Activated T-cell treated with anti-CD3 and anti-CD28 coated beads, Interleukin-2, amount 50 U/mL, for 72 hours (primary cell): ENCODE measurements at regions not wholly inside any gene's neighbourhood (a gene's known extent, or its start where the extent isn't known, plus 50 kb on each side); places are given as distances from the start of the nearest gene placed in this dataset.
"Not testable (repeated sequence)": the region's sequence is repeated elsewhere in the genome, so short reads cannot be mapped to it uniquely, and the experiment has no call there.

Source experiments
- ATAC-seq, 2 donors: fragments of 150-1000 bp; cut with Tn5 transposase; replicated peaks in 1 of 2; 2 replicates each; pipeline ENCODE4 v1.10.0; 2021; ENCODE audit warnings: moderate library complexity in 2 of 2, mild to moderate bottlenecking in 1 of 2
- DNase-seq, 2 donors: peaks; one replicate each; pipeline ENCODE4 v3.0.0; 2021 to 2022; ENCODE audit warnings: mixed read lengths in 1 of 2
- H3K27ac Mint-ChIP-seq: one replicate; pipeline ENCODE4 v1.8.0; 2022; ENCODE audit warnings: mild to moderate bottlenecking, moderate library complexity, mixed read lengths
- H3K27me3 Mint-ChIP-seq: one replicate; pipeline ENCODE4 v1.8.0; 2022; ENCODE audit warnings: low read depth, mixed read lengths
- H3K36me3 Mint-ChIP-seq, 2 donors: one replicate each; pipeline ENCODE4 v1.8.0; 2022; ENCODE audit warnings: mixed read lengths in 2 of 2, mild to moderate bottlenecking in 1 of 2; ENCODE audit not compliant: insufficient read depth in 2 of 2
- H3K4me1 Mint-ChIP-seq: one replicate; pipeline ENCODE4 v1.8.0; 2022; ENCODE audit warnings: low read depth, mixed read lengths
- H3K4me3 Mint-ChIP-seq, 2 donors: one replicate each; pipeline ENCODE4 v1.8.0; 2022; ENCODE audit warnings: mild to moderate bottlenecking in 2 of 2, mixed read lengths in 2 of 2, moderate library complexity in 2 of 2
- H3K9me3 Mint-ChIP-seq, 2 donors: one replicate each; pipeline ENCODE4 v1.8.0; 2022; ENCODE audit warnings: mixed read lengths in 2 of 2

GRCh38 chr7:91564101-91564500, 299.9 kb downstream of the FZD1 start:
- no peaks in the 10 kb centered on the region for H3K4me1 Mint-ChIP-seq
- H3K4me3 Mint-ChIP-seq = no peak overlapping the region
- H3K36me3 Mint-ChIP-seq = no peaks in the 10 kb centered on the region
- DNase-seq (no peak), ATAC-seq (no peak)
- no peaks in the 10 kb centered on the region for H3K27me3 Mint-ChIP-seq
- peaks cover 0 to 11% of the 10 kb centered on the region in 2 donors for H3K9me3 Mint-ChIP-seq
- no peak overlapping the region for H3K27ac Mint-ChIP-seq

DNA sequence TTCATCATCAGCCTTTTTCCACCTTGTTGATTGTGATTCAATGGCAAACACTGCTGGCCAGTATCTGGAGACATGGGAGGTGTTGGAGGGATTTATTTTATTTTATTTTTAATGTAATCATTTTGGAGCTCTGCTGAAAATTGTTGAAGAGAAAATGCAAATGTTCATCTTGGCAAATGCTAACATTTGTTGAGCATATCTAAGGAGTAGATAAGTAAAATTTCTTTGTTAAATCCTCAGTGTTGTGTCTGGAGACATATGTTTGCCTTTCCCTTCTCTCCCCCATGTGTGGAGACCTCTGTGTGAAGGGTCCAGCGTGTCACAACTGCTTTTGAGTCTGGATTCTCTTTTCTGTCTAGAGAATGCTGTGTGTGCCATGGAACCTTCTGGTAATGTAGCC, 300.3 kb downstream of the FZD1 start:
- H3K9me3 Mint-ChIP-seq = peaks cover 0 to 11% of the 10 kb centered on the region in 2 donors

DNA sequence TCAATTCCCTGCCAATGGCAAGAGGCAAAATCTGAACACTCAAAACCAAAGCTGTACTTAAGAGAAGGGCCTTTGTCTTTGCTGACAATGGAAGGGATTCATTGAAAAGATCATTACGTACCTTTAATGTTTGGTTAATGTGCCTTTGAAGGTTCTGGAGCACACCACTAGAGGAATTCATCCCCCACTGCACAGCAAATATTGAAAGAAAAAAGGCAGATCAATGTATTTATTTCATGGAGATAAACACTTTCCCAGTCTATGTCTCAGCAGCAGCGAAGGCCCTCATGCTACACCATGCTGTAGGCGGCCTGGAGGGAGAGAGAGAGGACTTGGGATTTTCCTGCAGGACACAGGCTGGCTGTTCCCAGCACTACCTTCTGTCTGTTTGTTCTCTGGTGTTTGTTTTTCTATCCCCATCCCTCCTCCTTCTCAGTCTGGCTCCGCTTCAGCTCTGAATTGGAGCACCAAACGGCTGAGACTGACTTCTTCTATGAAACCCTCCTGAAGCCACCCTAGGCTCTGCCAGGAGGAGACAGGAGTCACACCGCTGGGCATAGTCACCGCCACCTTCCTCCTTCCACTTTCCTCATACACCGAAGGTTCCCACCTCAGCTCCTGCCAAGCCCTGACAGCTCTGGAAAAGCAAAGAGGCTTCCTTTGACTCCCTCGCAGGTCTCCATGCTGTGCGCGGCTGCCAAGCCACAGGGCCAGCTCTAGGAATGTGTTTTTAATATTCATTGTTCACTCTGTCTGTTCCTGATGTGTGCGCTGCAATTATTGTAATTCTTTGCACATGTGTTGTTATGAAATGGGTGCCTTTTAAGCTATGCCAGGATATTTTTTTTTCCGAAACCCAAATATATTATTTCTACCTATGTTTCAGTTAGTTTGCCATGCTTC, 301.5 kb downstream of the FZD1 start:
- no peaks in the 10 kb centered on the region for H3K4me1 Mint-ChIP-seq
- no peak overlapping the region for H3K27ac Mint-ChIP-seq
- peaks cover 0 to 8% of the 10 kb centered on the region in 2 donors for H3K9me3 Mint-ChIP-seq
- no peaks in the 10 kb centered on the region for H3K27me3 Mint-ChIP-seq
- H3K4me3 Mint-ChIP-seq = no peak overlapping the region
- ATAC-seq = no peak
- H3K36me3 Mint-ChIP-seq = no peaks in the 10 kb centered on the region
- DNase-seq = no peak

More for the DNA sequence above, 300.3 kb downstream of the FZD1 start:
- Mint-ChIP-seq H3K4me3 (no peak overlapping the region), H3K27me3 (no peaks in the 10 kb centered on the region), H3K4me1 (no peaks in the 10 kb centered on the region), H3K27ac (no peak overlapping the region), H3K36me3 (no peaks in the 10 kb centered on the region)
- ATAC-seq (no peak), DNase-seq (no peak)

DNA sequence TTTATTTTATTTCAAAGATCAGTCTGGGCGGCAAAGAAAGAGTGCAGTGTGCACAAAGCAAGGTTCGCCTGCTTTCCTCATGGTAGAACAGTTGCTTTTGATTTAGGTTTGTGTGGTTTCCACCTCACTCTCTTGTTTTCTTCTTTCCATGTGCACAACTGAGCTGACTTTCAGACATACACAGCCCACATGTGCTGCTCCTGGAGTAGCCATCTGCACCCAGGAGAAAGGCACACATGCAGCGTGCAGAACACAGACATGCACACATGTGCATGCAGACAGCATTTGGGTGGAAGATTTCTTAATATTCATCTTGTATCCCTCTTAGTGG, 302.1 kb downstream of the FZD1 start:
- H3K9me3 Mint-ChIP-seq = peaks cover 0 to 8% of the 10 kb centered on the region in 2 donors
- DNase-seq (no peak), ATAC-seq (no peak)
- H3K36me3 Mint-ChIP-seq = no peaks in the 10 kb centered on the region
- no peaks in the 10 kb centered on the region for H3K27me3 Mint-ChIP-seq
- no peak overlapping the region for H3K27ac Mint-ChIP-seq
- H3K4me1 Mint-ChIP-seq = no peaks in the 10 kb centered on the region
- no peak overlapping the region for H3K4me3 Mint-ChIP-seq

DNA sequence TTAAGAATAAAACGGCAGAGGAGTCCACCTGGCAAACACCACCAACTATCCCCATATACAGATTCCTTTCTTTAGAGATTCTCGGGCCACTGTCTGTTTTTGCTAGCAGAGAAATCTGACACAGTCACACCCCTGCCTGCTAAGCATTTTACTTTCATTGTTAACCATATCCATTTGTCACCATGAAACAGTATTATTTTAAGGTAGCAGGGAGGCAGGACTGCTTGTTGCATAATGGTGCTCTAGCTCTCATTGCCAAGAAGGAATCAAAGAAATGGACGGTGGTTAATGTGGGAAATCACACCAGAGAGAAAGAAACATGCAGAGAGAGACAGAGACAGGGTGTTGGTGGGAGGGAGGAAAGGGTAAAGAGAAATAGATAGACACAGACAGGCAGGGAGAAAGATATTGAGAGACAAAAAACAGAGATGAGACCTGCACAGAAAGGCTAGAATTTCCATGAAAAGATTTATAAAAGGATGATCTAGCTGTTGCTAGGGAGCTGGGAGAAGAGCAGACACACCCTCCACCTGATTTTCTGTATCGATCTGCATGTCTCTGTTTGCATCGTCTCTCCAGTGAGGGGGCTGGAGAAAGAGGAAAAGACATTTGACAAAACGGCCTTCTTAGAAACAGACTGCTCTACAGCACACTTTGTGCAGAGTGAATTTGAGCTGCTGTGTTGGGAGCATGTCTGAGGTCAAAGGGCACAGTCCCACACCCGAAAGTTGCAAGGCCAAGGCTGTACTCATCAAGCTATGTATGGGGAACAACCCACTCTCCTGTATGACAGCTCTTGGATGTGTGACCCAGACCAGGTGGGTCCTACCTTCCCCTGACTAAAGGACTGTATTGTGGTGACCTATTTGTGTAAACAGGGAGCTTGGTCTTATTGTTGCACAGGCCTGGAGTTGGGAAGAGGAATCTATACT, 303.1 kb downstream of the FZD1 start:
- H3K4me3 Mint-ChIP-seq = no peak overlapping the region
- no peaks in the 10 kb centered on the region for H3K36me3 Mint-ChIP-seq
- no peak for ATAC-seq
- DNase-seq = no peak
- H3K9me3 Mint-ChIP-seq = peaks cover 0 to 8% of the 10 kb centered on the region in 2 donors
- H3K27ac Mint-ChIP-seq = no peak overlapping the region
- no peaks in the 10 kb centered on the region for H3K27me3 Mint-ChIP-seq
- no peaks in the 10 kb centered on the region for H3K4me1 Mint-ChIP-seq

DNA sequence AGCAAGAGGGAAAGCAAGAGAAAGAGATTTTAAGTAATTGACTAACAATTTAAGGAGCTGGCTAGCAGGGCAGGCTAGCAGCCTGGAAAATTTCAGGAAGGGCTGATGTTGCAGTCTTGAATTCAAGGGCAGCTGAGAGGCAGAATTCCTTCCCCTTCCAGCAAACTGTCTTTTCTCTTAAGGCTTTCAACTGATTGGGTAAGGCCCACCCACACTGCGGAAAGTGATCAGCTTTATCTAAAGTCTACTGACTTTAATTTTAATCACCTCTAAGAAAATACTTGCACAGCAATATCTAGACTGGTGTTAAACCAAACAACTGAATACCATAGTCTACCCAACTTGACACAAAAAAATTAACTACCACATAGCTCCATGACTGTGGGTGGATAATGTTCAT, 303.9 kb downstream of the FZD1 start:
- no peak for DNase-seq
- Mint-ChIP-seq H3K27ac (no peak overlapping the region), H3K9me3 (peaks cover 0 to 8% of the 10 kb centered on the region in 2 donors), H3K4me3 (no peak overlapping the region), H3K27me3 (no peaks in the 10 kb centered on the region), H3K4me1 (no peaks in the 10 kb centered on the region), H3K36me3 (no peaks in the 10 kb centered on the region)
- no peak for ATAC-seq

DNA sequence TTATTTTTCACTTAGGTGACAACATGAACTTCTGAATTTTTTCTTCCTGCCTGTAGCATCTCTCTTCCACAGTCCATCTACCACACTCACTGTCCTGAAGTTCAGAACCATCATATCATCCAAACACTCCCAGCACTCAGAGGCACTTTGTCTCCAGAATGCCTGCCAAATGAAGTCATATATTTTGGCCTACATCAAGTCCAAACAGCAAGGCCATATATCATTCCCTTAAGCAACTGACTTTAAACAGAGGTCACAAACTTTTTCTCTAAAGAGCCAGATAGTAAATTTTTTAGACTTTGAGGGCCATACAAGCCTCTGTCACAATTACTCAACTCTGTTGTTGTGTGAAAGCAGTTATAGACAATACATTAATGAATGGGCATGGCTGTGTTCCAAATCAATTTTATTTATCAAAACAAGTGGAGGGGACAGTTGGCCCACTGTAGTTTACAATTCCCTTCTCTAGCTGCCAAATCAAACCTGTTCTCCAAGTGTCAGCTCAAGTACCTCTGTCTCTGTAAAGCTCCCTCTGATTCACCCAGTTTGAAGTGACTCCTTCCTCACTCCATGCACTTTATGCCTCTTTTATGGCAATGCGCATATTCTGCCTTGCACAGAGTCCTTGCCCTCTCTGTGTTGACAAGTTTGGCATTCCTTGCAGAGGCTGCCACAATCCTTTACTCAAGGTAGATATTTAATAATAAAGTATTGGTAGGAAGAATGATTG, 305.7 kb downstream of the FZD1 start:
- Mint-ChIP-seq H3K4me3 (no peak overlapping the region), H3K27ac (no peak overlapping the region)

DNA sequence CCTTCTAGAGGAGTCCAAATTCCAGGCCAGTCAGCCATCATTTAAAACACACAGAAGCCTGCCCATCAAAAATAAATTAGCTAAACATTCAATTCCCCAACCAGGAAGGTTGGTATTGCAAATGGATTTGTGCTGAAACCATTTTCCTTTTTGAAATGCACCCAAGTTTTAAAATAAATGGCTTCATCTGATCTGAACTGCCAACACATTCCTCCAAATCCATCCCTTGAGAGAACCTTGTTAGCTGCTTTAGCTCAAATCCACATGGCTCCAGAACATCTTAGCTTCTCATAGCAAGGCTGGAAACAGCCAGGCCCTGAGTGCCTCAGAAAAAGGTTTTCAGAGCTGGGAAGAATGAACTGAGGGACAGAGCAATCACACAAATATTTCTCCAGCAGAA, 306.3 kb downstream of the FZD1 start:
- H3K36me3 Mint-ChIP-seq = no peaks in the 10 kb centered on the region

More for the DNA sequence above, 305.7 kb downstream of the FZD1 start:
- no peaks in the 10 kb centered on the region for H3K36me3 Mint-ChIP-seq
- peaks cover 2 to 6% of the 10 kb centered on the region in 2 donors for H3K9me3 Mint-ChIP-seq
- DNase-seq (no peak), ATAC-seq (no peak)
- H3K4me1 Mint-ChIP-seq = no peaks in the 10 kb centered on the region
- H3K27me3 Mint-ChIP-seq = no peaks in the 10 kb centered on the region

GRCh38 chr7:91571601-91572000, 307.4 kb downstream of the FZD1 start:
- no peaks in the 10 kb centered on the region for H3K27me3 Mint-ChIP-seq
- H3K36me3 Mint-ChIP-seq = no peaks in the 10 kb centered on the region
- peaks cover 5 to 8% of the 10 kb centered on the region in 2 donors for H3K9me3 Mint-ChIP-seq
- H3K4me1 Mint-ChIP-seq = no peaks in the 10 kb centered on the region
- H3K4me3 Mint-ChIP-seq = no peak overlapping the region
- no peak for DNase-seq
- no peak overlapping the region for H3K27ac Mint-ChIP-seq
- ATAC-seq = no peak

More for the DNA sequence above, 306.3 kb downstream of the FZD1 start:
- no peak for DNase-seq
- no peak for ATAC-seq
- peaks cover 2 to 6% of the 10 kb centered on the region in 2 donors for H3K9me3 Mint-ChIP-seq
- no peak overlapping the region for H3K27ac Mint-ChIP-seq
- H3K4me1 Mint-ChIP-seq = no peaks in the 10 kb centered on the region
- no peak overlapping the region for H3K4me3 Mint-ChIP-seq
- H3K27me3 Mint-ChIP-seq = no peaks in the 10 kb centered on the region

- Mint-ChIP-seq H3K27me3 (no peaks in the 10 kb centered on the region), H3K27ac (no peak overlapping the region), H3K9me3 (peaks cover 2 to 5% of the 10 kb centered on the region in 2 donors), H3K4me1 (no peaks in the 10 kb centered on the region), H3K36me3 (no peaks in the 10 kb centered on the region), H3K4me3 (no peak overlapping the region)
- ATAC-seq = no peak
- DNase-seq = no peak
Measured at GRCh38 chr7:91573405-91573804, 307.1 kb downstream of the MTERF1 start.

DNA sequence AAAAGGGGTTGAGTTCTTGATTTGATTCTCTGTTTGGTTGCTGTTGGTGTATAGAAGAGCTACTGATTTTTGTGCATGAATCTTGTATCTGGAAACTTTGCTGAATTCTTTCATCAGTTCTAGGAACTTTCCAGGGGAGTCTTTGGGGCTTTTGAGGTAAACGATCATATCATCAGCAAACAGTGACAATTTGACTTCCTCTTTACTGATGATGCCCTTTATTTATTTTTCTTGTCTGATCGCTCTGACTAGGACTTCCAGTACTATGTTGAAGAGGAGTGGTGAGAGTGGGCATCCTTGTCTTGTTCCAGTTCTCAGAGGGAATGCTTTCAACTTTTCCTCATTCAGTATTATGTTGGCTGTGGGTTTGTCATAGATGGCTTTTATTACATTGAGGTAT, 304.0 kb downstream of the MTERF1 start:
- H3K36me3 Mint-ChIP-seq = not testable (repeated sequence)

GRCh38 chr7:91579837-91580236, 300.7 kb downstream of the MTERF1 start:
- Mint-ChIP-seq H3K27me3 (no peaks in the 10 kb centered on the region), H3K9me3 (peaks cover 6 to 11% of the 10 kb centered on the region in 2 donors), H3K4me1 (no peaks in the 10 kb centered on the region), H3K4me3 (no peak overlapping the region), H3K36me3 (peaks cover 2 to 6% of the 10 kb centered on the region in 2 donors), H3K27ac (no peak overlapping the region)
- ATAC-seq (no peak), DNase-seq (no peak)

More for the DNA sequence above, 304.0 kb downstream of the MTERF1 start:
- not testable (repeated sequence) for H3K4me3 Mint-ChIP-seq, H3K4me1 Mint-ChIP-seq, DNase-seq, ATAC-seq, H3K9me3 Mint-ChIP-seq, H3K27me3 Mint-ChIP-seq, H3K27ac Mint-ChIP-seq
